ENCODE measurements at regions not wholly inside any gene's neighbourhood (a gene's known extent, or its start where the extent isn't known, plus 50 kb on each side); places are given as distances from the start of the nearest gene placed in this dataset.

DNA sequence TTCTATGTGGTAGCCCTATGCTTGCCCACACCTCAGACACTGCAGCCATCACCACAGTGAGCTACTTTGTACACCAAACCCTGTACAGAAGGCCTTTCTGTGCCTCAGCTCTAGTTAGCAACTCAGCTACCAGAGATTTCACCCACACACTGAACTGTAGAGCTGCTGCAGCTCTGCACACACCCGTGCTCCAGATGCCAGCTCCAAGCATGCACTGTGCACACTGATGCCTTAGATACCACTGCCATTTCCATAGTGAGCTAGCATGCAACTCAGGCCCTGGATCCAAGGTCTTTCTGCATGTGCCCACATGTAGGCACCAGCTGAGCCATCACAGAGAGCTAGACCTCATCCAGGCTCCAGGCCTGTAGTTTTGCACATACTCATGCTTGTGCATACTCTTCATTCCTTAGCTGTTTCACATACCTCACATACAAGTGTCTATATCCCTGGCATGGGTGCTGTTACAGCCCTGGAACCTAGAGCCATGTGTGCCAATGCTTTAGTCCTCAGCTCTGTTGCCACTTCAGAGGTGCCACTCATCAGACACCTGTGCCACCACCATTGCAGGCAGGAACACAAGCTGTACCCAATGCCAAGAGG, 423.5 kb upstream of the NDST3 start:
- POLR2A ChIA-PET = no interaction called here
- no peak for DNase-seq (ENCODE audit: low read depth, low spot score)
- Histone ChIP-seq H3K27me3 (ENCODE audit: control insufficient read depth in 2 of 2, insufficient read depth in 2 of 2, low read length in 2 of 2) (no peaks in the 10 kb centered on the region), H2AFZ (ENCODE audit: low read depth, low read length) (no peak overlapping the region), H3K9me1 (replicated peaks; ENCODE audit: control insufficient read depth, extremely low read depth, insufficient read depth, low read length) (no peaks in the 10 kb centered on the region), H3K4me1 (ENCODE audit: control insufficient read depth, extremely low read depth, insufficient read depth, low read length) (no peaks in the 10 kb centered on the region), H3K9me3 (replicated peaks; ENCODE audit: control insufficient read depth, insufficient read depth, low read length) (no peaks in the 10 kb centered on the region), H3K79me2 (ENCODE audit: control insufficient read depth, insufficient read depth, low read length) (no peaks in the 10 kb centered on the region), H3K4me3 (replicated peaks in 1 of 3; ENCODE audit: insufficient read depth in 1 of 3, low read depth in 1 of 3, low read length in 3 of 3) (no peak overlapping the region), H3K36me3 (ENCODE audit: control insufficient read depth in 2 of 2, extremely low read depth in 1 of 2, insufficient read depth in 2 of 2, low read length in 2 of 2) (no peaks in the 10 kb centered on the region), H3K4me2 (ENCODE audit: insufficient read depth, low read length) (no peak overlapping the region), H3K9ac (replicated peaks; ENCODE audit: extremely low read depth, insufficient read depth, low read length) (no peak overlapping the region), H4K20me1 (replicated peaks; ENCODE audit: control insufficient read depth, extremely low read depth, insufficient read depth, low read length) (no peaks in the 10 kb centered on the region), H3K27ac (ENCODE audit: insufficient read depth, low read depth, low read length) (no peak overlapping the region)
- no TSS peak for BruUV-seq (replicated peaks)
- CTCF ChIA-PET = no interaction called here
- TF ChIP-seq, protein P1, sequence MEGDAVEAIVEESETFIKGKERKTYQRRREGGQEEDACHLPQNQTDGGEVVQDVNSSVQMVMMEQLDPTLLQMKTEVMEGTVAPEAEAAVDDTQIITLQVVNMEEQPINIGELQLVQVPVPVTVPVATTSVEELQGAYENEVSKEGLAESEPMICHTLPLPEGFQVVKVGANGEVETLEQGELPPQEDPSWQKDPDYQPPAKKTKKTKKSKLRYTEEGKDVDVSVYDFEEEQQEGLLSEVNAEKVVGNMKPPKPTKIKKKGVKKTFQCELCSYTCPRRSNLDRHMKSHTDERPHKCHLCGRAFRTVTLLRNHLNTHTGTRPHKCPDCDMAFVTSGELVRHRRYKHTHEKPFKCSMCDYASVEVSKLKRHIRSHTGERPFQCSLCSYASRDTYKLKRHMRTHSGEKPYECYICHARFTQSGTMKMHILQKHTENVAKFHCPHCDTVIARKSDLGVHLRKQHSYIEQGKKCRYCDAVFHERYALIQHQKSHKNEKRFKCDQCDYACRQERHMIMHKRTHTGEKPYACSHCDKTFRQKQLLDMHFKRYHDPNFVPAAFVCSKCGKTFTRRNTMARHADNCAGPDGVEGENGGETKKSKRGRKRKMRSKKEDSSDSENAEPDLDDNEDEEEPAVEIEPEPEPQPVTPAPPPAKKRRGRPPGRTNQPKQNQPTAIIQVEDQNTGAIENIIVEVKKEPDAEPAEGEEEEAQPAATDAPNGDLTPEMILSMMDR (IDR thresholded peaks at IDR 0.05; ENCODE audit: extremely low read depth in 1 of 2, insufficient read depth in 1 of 2, low read depth in 1 of 2, low read length in 2 of 2) = no peak
- TF ChIP-seq FOS (IDR thresholded peaks at IDR 0.05; ENCODE audit: borderline replicate concordance, insufficient read depth, low read length) = no peak
- TF ChIP-seq, protein P2, sequence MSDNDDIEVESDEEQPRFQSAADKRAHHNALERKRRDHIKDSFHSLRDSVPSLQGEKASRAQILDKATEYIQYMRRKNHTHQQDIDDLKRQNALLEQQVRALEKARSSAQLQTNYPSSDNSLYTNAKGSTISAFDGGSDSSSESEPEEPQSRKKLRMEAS (IDR thresholded peaks at IDR 0.05; ENCODE audit: insufficient read depth, insufficient read length) = no peak
- TF ChIP-seq POLR2AphosphoS5 (IDR thresholded peaks at IDR 0.05; ENCODE audit: insufficient read depth, low read depth, low read length) = no peak
- no peak for TF ChIP-seq JUN (IDR thresholded peaks at IDR 0.05; ENCODE audit: borderline replicate concordance, insufficient read depth, insufficient read length, low read depth)
- no peak for TF ChIP-seq POLR2A (IDR thresholded peaks at IDR 0.05; ENCODE audit: low read depth, low read length)
- TF ChIP-seq MYC (IDR thresholded peaks at IDR 0.05; ENCODE audit: low read depth, low read length) = no peak
- no peak for TF ChIP-seq GATA2 (IDR thresholded peaks at IDR 0.05; ENCODE audit: insufficient read depth, insufficient read length, low read depth, low read length)
- TF ChIP-seq EZH2 (IDR thresholded peaks at IDR 0.05; ENCODE audit: borderline replicate concordance, low read depth, low read length, severe bottlenecking) = no peak
- no peak for FAIRE-seq
- dilution Hi-C loops (cut with MboI; ENCODE audit: extremely low pct_ligation_motif_present, low sequenced_read_pairs) (no loop called here), intact Hi-C loops (cut with micrococcal nuclease) (no loop called here)
